Neural cell (in vitro differentiated cells): ENCODE measurements at regions not wholly inside any gene's neighbourhood (a gene's known extent, or its start where the extent isn't known, plus 50 kb on each side); places are given as distances from the start of the nearest gene placed in this dataset.

ENCODE experiments used
- H2AFZ ChIP-seq: fragments of 200-600, 300-800 bp; sonication (generic), shearing (Covaris generic); 2 replicates; pipeline ENCODE4 v1.6.0; 2014; ENCODE audit warnings: low read depth, mild to moderate bottlenecking, antibody characterized with exemption, low read length, moderate library complexity
- H3F3A ChIP-seq: fragments of 200-600 bp; shearing (Covaris generic); 2 replicates; pipeline ENCODE4 v1.6.1; 2016; ENCODE audit warnings: mild to moderate bottlenecking, moderate library complexity, mixed read lengths, antibody characterized with exemption, low read length; ENCODE audit not compliant: insufficient read depth, poor library complexity, severe bottlenecking
- H3K27ac ChIP-seq: fragments of 200-600, 300-800 bp; sonication (generic), shearing (Covaris generic); 2 replicates; pipeline ENCODE4 v1.5.1; 2014; ENCODE audit warnings: mild to moderate bottlenecking, low read length, moderate library complexity
- H3K27me3 ChIP-seq: fragments of 300-800, 200-600 bp; sonication (generic), shearing (Covaris generic); 2 replicates; pipeline ENCODE4 v1.6.0; 2014; ENCODE audit warnings: mild to moderate bottlenecking, low read depth, low read length, moderate library complexity; ENCODE audit not compliant: insufficient read depth
- H3K36me3 ChIP-seq: fragments of 300-800, 200-600 bp; sonication (generic), shearing (Covaris generic); 2 replicates; pipeline ENCODE4 v1.5.1; 2014; ENCODE audit warnings: mild to moderate bottlenecking, antibody characterized with exemption, low read length, moderate library complexity; ENCODE audit not compliant: insufficient read depth
- H3K4me2 ChIP-seq: fragments of 300-800, 200-600 bp; sonication (generic), shearing (Covaris generic); 2 replicates; pipeline ENCODE4 v1.6.0; 2014; ENCODE audit warnings: mild to moderate bottlenecking, low read length
- H3K4me3 ChIP-seq: fragments of 300-800, 200-600 bp; sonication (generic), shearing (Covaris generic); 2 replicates; pipeline ENCODE4 v1.5.1; 2014; ENCODE audit warnings: mild to moderate bottlenecking, low read length, moderate library complexity
- H3K79me2 ChIP-seq: fragments of 200-600 bp; shearing (Covaris generic); replicated peaks from 2 replicates; pipeline ENCODE4 v1.6.0; 2014; ENCODE audit warnings: mild to moderate bottlenecking, low read length, moderate library complexity; ENCODE audit not compliant: insufficient read depth
- H3K9ac ChIP-seq: fragments of 300-800, 200-600 bp; sonication (generic), shearing (Covaris generic); 2 replicates; pipeline ENCODE4 v1.6.1; 2016; ENCODE audit warnings: mild to moderate bottlenecking, low read length, mixed read lengths
- H3K9me2 ChIP-seq: fragments of 200-600 bp; shearing (Covaris generic); 2 replicates; pipeline ENCODE4 v1.6.1; 2016; ENCODE audit warnings: mild to moderate bottlenecking, low read length, mixed read lengths; ENCODE audit not compliant: insufficient read depth
- H3K9me3 ChIP-seq: fragments of 200-600, 300-800 bp; sonication (generic), shearing (Covaris generic); 2 replicates; pipeline ENCODE4 v1.6.1; 2016; ENCODE audit warnings: mild to moderate bottlenecking, mixed run types, low read length, moderate library complexity, mixed read lengths
- H4K20me1 ChIP-seq: fragments of 200-600 bp; shearing (Covaris generic); 2 replicates; pipeline ENCODE4 v1.6.1; 2016; ENCODE audit warnings: mild to moderate bottlenecking, mixed run types; ENCODE audit not compliant: insufficient read depth
- CTCF ChIP-seq: fragments of 450-650 bp; IDR thresholded peaks from 2 replicates; pipeline ENCODE4 v1.5.1; 2014; ENCODE audit warnings: antibody characterized with exemption, mild to moderate bottlenecking, moderate library complexity; ENCODE audit not compliant: poor library complexity, severe bottlenecking
- EP300 ChIP-seq: fragments of 450-650 bp; conservative IDR thresholded peaks from 2 replicates; pipeline ENCODE4 v1.6.1; 2014; ENCODE audit warnings: antibody characterized with exemption, mild to moderate bottlenecking, moderate library complexity; ENCODE audit not compliant: poor library complexity, severe bottlenecking
- EZH2 ChIP-seq: fragments of 200-600, 300-800 bp; shearing (Covaris generic), sonication (generic); IDR thresholded peaks from 2 replicates; pipeline ENCODE4 v1.6.1; 2014; ENCODE audit warnings: antibody characterized with exemption, low read length, borderline replicate concordance, mild to moderate bottlenecking; ENCODE audit not compliant: insufficient read depth, poor library complexity, severe bottlenecking
- MXI1 ChIP-seq: fragments of 450-650 bp; conservative IDR thresholded peaks from 2 replicates; pipeline ENCODE4 v1.6.1; 2014; ENCODE audit warnings: antibody characterized with exemption, mild to moderate bottlenecking; ENCODE audit not compliant: poor library complexity, severe bottlenecking
- POLR2AphosphoS5 ChIP-seq: IDR thresholded peaks from 2 replicates; pipeline ENCODE4 v1.6.1; 2012
- RAD21 ChIP-seq: fragments of 450-650 bp; conservative IDR thresholded peaks from 2 replicates; pipeline ENCODE4 v1.6.1; 2014; ENCODE audit warnings: antibody characterized with exemption, mild to moderate bottlenecking, moderate library complexity
- REST ChIP-seq: IDR thresholded peaks from 2 replicates; pipeline ENCODE4 v1.6.1; 2012; ENCODE audit warnings: borderline replicate concordance
- SMC3 ChIP-seq: fragments of 450-650 bp; conservative IDR thresholded peaks from 2 replicates; pipeline ENCODE4 v1.6.1; 2014; ENCODE audit warnings: antibody characterized with exemption, mild to moderate bottlenecking, moderate library complexity; ENCODE audit not compliant: poor library complexity
- TAF1 ChIP-seq: IDR thresholded peaks from 2 replicates; pipeline ENCODE4 v1.6.1; 2012; ENCODE audit warnings: low read depth

GRCh38 chr11:25456211-25456610 lies 875.7 kb upstream of the ANO3 start:
- H2AFZ ChIP-seq, result no peak overlapping the region
- H3K9ac ChIP-seq, result no peak overlapping the region
- H4K20me1 ChIP-seq, result no peaks in the 10 kb centered on the region
- H3K36me3 ChIP-seq, result no peaks in the 10 kb centered on the region
- H3K9me2 ChIP-seq, result no peaks in the 10 kb centered on the region
- no peaks in the 10 kb centered on the region for H3K9me3 ChIP-seq
- H3K4me3 ChIP-seq, result no peak overlapping the region
- TF ChIP-seq EZH2 (no peak), SMC3 (no peak), REST (no peak), MXI1 (no peak)
- no peaks in the 10 kb centered on the region for H3F3A ChIP-seq
- no peaks in the 10 kb centered on the region for H3K27me3 ChIP-seq
- H3K79me2 ChIP-seq, result no peaks in the 10 kb centered on the region
- no peak overlapping the region for H3K27ac ChIP-seq
- H3K4me2 ChIP-seq, result no peak overlapping the region

GRCh38 chr11:25483915-25484635 lies 847.9 kb upstream of the ANO3 start:
- Histone ChIP-seq H3K36me3 (no peaks in the 10 kb centered on the region), H3K27ac (no peak overlapping the region), H3K4me2 (no peak overlapping the region), H3F3A (no peaks in the 10 kb centered on the region), H3K4me3 (no peak overlapping the region), H3K79me2 (no peaks in the 10 kb centered on the region), H3K9ac (no peak overlapping the region), H3K9me3 (no peaks in the 10 kb centered on the region), H4K20me1 (no peaks in the 10 kb centered on the region), H3K27me3 (no peaks in the 10 kb centered on the region), H3K9me2 (no peaks in the 10 kb centered on the region), H2AFZ (no peak overlapping the region)
- TF ChIP-seq SMC3 (no peak), EP300 (no peak), CTCF (no peak), EZH2 (no peak), MXI1 (no peak), REST (no peak), RAD21 (no peak), POLR2AphosphoS5 (no peak), TAF1 (no peak)
